Prostate gland (tissue), 2 donors: ENCODE measurements at regions not wholly inside any gene's neighbourhood (a gene's known extent, or its start where the extent isn't known, plus 50 kb on each side); places are given as distances from the start of the nearest gene placed in this dataset.

Experiments
- DNase-seq: peaks from one replicate; pipeline ENCODE4 v3.0.0-alpha.2; 2019; ENCODE audit warnings: low spot score
- H3K27ac ChIP-seq, 2 donors: fragments of 200-600 bp; sonication (generic); 2 replicates each; pipeline ENCODE4 v1.5.1; 2017 to 2019
- H3K27me3 ChIP-seq: fragments of 200-600 bp; sonication (generic); replicated peaks from 2 replicates; pipeline ENCODE4 v1.5.1; 2019; ENCODE audit not compliant: insufficient read depth
- H3K36me3 ChIP-seq, 2 donors: fragments of 200-600 bp; sonication (generic); 1 replicate in 1 of 2; 2 replicates in 1 of 2; pipeline versions ENCODE4 v1.5.1 to v1.8.1; 2017 to 2019
- H3K4me1 ChIP-seq: fragments of 200-600 bp; sonication (generic); replicated peaks from 2 replicates; pipeline ENCODE4 v1.5.1; 2019
- H3K4me3 ChIP-seq, 2 donors: fragments of 200-600 bp; sonication (generic); 2 replicates each; pipeline ENCODE4 v1.5.1; 2017 to 2019
- H3K9me3 ChIP-seq: fragments of 200-600 bp; sonication (generic); 2 replicates; pipeline ENCODE4 v1.5.1; 2017
- POLR2A ChIP-seq: fragments of 450-650 bp; IDR thresholded peaks from one replicate; pipeline ENCODE4 v1.6.1; 2016; ENCODE audit warnings: antibody characterized with exemption, mild to moderate bottlenecking
- POLR2AphosphoS5 ChIP-seq: sonication (generic); formaldehyde crosslinking; IDR thresholded peaks from one replicate; pipeline ENCODE4 v1.6.1; 2017; ENCODE audit warnings: antibody characterized with exemption
- WGBS: methylation state at CpG from one replicate; pipeline ENCODE4 v1.1.5; 2018; 5-methylcytosine and 5-hydroxymethylcytosine counted together
- intact Hi-C: fragments of 100-400 bp; cut with DNase I; formaldehyde crosslinking; loops from one replicate; pipeline ENCODE4 v1.14.2; 2022
- TF ChIP-seq, protein P1 (sequence below), 4 experiments: fragments of 200-600 bp in 2 of 4; fragments of 450-650 bp in 2 of 4; sonication (generic) in 2 of 4; IDR thresholded peaks; 1 replicate in 3 of 4; 2 replicates in 1 of 4; pipeline ENCODE4 v1.5.1; 2016 to 2019; ENCODE audit warnings: antibody characterized with exemption in 4 of 4, mild to moderate bottlenecking in 2 of 4, moderate library complexity in 2 of 4

DNA sequence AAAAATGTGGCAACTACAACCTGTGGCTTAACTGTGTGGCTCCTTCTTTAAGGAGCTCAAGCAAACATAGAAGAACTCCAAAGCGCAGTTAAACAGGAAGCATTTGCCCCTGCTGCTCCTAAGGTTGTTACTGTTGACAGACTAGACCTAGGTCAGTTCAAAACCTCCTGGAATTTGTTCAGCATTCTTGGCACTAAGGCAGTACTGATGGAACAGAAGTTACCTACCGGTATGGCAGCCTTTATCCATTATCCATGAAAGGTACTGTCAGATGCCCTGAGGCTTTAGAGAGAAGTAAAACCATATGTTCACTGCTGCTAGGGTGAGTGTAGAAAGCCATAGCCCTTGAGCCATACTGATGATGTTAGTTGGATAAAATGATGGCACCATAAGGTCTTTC, 916.5 kb upstream of the FAT3 start:
- WGBS: 52% methylated on average over 2 of the region's 2 CpGs
- intact Hi-C loops: no loop called here
- TF ChIP-seq, protein P1, sequence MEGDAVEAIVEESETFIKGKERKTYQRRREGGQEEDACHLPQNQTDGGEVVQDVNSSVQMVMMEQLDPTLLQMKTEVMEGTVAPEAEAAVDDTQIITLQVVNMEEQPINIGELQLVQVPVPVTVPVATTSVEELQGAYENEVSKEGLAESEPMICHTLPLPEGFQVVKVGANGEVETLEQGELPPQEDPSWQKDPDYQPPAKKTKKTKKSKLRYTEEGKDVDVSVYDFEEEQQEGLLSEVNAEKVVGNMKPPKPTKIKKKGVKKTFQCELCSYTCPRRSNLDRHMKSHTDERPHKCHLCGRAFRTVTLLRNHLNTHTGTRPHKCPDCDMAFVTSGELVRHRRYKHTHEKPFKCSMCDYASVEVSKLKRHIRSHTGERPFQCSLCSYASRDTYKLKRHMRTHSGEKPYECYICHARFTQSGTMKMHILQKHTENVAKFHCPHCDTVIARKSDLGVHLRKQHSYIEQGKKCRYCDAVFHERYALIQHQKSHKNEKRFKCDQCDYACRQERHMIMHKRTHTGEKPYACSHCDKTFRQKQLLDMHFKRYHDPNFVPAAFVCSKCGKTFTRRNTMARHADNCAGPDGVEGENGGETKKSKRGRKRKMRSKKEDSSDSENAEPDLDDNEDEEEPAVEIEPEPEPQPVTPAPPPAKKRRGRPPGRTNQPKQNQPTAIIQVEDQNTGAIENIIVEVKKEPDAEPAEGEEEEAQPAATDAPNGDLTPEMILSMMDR (IDR thresholded peaks at IDR 0.05): no peak
- no peak for TF ChIP-seq POLR2A
- no peak for TF ChIP-seq POLR2AphosphoS5

DNA sequence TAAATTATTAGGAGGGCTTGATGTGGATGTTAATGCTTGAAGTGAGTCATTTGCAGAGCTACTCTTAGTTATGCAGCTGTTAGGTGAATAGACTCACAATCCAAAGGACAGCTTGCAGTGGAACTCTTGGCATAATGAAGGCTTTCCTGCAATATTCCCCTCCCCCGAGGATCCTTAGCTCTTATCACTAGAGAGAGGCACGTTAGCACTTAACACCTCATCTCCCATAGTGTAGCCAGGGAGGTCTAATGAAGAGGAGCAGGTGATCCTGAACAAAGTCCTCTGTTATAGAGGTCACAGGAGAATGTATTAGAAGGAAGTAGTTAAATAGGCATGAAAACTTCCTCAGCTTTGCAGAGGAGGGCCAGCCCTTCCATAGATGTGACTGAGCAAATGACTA, 919.2 kb upstream of the FAT3 start:
- WGBS: 47% methylated on average over 2 of the region's 2 CpGs
- H3K4me3 ChIP-seq: no peak overlapping the region
- intact Hi-C loops: no loop called here
- H3K27ac ChIP-seq: no peak overlapping the region
- TF ChIP-seq POLR2A: no peak
- TF ChIP-seq, protein P1 (IDR thresholded peaks at IDR 0.05): no peak
- no peak for TF ChIP-seq POLR2AphosphoS5
- H3K4me1 ChIP-seq: no peaks in the 10 kb centered on the region
- no peaks in the 10 kb centered on the region for H3K9me3 ChIP-seq
- no peak for DNase-seq
- no peaks in the 10 kb centered on the region for H3K27me3 ChIP-seq
- H3K36me3 ChIP-seq: no peaks in the 10 kb centered on the region

More for the DNA sequence above, 916.5 kb upstream of the FAT3 start:
- H3K27ac ChIP-seq: no peak overlapping the region
- DNase-seq: no peak
- no peak overlapping the region for H3K4me3 ChIP-seq
- no peaks in the 10 kb centered on the region for H3K4me1 ChIP-seq
- H3K9me3 ChIP-seq: no peaks in the 10 kb centered on the region
- H3K27me3 ChIP-seq: no peaks in the 10 kb centered on the region
- no peaks in the 10 kb centered on the region for H3K36me3 ChIP-seq

DNA sequence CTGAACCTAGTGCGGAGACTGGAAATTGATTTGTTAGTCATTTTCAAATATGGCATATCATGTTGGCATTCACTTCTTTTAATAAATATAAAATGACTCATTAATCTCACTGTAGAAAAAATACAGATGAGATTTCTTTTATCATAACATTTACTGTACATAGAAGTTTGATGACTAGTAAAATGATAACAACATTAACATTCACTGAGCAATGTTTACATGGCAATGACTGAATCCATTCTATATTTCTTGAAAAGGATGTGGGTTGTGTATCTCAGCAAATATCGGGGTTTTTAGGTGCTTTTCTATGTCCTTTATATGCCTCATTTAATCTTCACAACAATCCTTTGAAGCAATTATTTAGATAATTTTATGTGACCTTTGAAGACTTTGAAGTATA, 920.9 kb upstream of the FAT3 start:
- no peak for DNase-seq
- Histone ChIP-seq H3K36me3 (no peaks in the 10 kb centered on the region), H3K9me3 (no peaks in the 10 kb centered on the region), H3K4me1 (no peaks in the 10 kb centered on the region), H3K27me3 (no peaks in the 10 kb centered on the region), H3K27ac (no peak overlapping the region), H3K4me3 (no peak overlapping the region)
- intact Hi-C loops: no loop called here
- TF ChIP-seq, protein P1 (IDR thresholded peaks at IDR 0.05): no peak
- 68% methylated on average over 2 of the region's 2 CpGs for WGBS

DNA sequence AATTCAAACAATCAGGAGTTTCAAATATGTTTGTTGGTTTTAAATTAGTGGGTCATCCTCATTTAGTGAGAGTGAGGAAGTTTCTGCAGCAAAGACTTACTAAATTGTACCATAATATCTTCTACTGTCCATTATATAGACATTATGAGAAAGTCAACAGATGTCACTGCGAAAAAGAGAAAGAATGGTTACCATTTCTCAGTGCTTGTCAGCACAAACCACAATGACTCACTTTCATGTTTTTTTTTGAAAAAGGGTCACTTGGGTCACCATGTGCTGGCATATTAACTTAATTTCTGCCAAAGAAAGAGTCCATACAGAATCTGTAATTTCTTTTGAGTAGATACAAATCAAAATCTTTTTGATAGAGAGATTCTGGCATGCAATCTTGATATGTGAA, 924.6 kb upstream of the FAT3 start:
- no peak for DNase-seq
- intact Hi-C loops: no loop called here
- Histone ChIP-seq H3K36me3 (no peaks in the 10 kb centered on the region), H3K4me1 (no peaks in the 10 kb centered on the region), H3K4me3 (no peak overlapping the region), H3K27me3 (no peaks in the 10 kb centered on the region), H3K9me3 (no peaks in the 10 kb centered on the region), H3K27ac (no peak overlapping the region)
- WGBS: 75% methylated on average over 1 of the region's 1 CpG
- TF ChIP-seq, protein P1 (IDR thresholded peaks at IDR 0.05): no peak
- no peak for TF ChIP-seq POLR2AphosphoS5
- TF ChIP-seq POLR2A: no peak

DNA sequence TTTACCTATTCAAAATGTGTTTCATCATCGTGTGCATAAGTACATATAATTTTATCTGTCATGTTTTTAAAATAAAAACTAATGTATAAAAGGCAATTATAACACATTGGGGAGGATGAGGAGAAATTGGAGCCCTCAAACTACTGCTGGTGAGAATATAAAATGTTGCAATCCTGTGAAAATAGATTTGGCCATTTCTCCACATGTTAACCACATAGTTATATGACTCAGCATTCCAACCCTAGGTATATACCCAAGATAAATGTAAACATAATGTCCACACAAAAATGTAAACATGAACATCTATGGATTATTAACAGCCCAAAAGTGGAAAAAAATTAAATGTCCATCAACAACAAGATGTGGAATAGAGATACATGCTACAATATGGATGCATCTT, 928.0 kb upstream of the FAT3 start:
- TF ChIP-seq, protein P1 (IDR thresholded peaks at IDR 0.05): no peak
- no peak for TF ChIP-seq POLR2AphosphoS5
- no peaks in the 10 kb centered on the region for H3K4me1 ChIP-seq
- H3K27ac ChIP-seq: no peak overlapping the region
- H3K27me3 ChIP-seq: no peaks in the 10 kb centered on the region
- intact Hi-C loops: no loop called here
- no peaks in the 10 kb centered on the region for H3K36me3 ChIP-seq
- H3K4me3 ChIP-seq: no peak overlapping the region
- 70% methylated on average over 1 of the region's 1 CpG for WGBS
- DNase-seq: no peak
- peaks cover 4% of the 10 kb centered on the region for H3K9me3 ChIP-seq
